GM21390 (cell line): ENCODE measurements at regions not wholly inside any gene's neighbourhood (a gene's known extent, or its start where the extent isn't known, plus 50 kb on each side); places are given as distances from the start of the nearest gene placed in this dataset.

Experiments used
- ATAC-seq: cut with Tn5 transposase; IDR thresholded peaks from one replicate; pipeline ENCODE4 v1.9.1; 2021; ENCODE audit not compliant: unreplicated experiment

- no peak for ATAC-seq
Observed at GRCh38 chr10:31754803-31755624, 173.6 kb downstream of the ARHGAP12 start.

GRCh38 chr10:31753681-31754080 is 174.9 kb downstream of the ARHGAP12 start:
- no peak for ATAC-seq

- ATAC-seq: no peak
Observed at GRCh38 chr10:31752170-31752569, 176.5 kb downstream of the ARHGAP12 start.

GRCh38 chr10:31751738-31752080 is 176.9 kb downstream of the ARHGAP12 start:
- no peak for ATAC-seq

GRCh38 chr10:31751051-31751737 is 177.4 kb downstream of the ARHGAP12 start:
- no peak for ATAC-seq

- no peak for ATAC-seq
Observed at GRCh38 chr10:31749981-31750840, 178.4 kb downstream of the ARHGAP12 start.

- no peak for ATAC-seq
Observed at GRCh38 chr10:31749301-31749700, 179.3 kb downstream of the ARHGAP12 start.

GRCh38 chr10:31745612-31746376 is 182.8 kb downstream of the ARHGAP12 start:
- ATAC-seq: no peak

DNA sequence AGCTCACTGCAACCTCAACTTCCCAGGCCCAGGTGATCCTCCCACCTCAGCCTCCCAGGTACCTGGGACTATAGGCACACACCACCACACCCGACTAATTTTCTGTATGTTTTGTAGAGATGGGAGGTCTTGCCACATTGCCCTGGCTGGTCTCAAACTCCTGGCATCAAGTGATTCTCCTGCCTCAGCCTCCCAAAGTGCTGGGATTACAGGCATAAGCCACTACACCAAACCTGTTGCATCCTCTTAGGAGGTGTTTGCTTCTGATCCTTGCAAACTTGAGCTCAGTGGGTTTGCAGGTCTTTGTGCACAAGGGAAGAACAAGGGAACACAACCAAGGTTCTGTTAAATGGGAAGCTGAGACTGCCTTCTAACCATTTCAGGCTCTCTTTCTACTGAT is 184.6 kb downstream of the ARHGAP12 start:
- ATAC-seq: no peak

- ATAC-seq: no peak
Observed at GRCh38 chr10:31742255-31742654, 186.4 kb downstream of the ARHGAP12 start.

GRCh38 chr10:31741473-31741872 is 187.2 kb downstream of the ARHGAP12 start:
- no peak for ATAC-seq

DNA sequence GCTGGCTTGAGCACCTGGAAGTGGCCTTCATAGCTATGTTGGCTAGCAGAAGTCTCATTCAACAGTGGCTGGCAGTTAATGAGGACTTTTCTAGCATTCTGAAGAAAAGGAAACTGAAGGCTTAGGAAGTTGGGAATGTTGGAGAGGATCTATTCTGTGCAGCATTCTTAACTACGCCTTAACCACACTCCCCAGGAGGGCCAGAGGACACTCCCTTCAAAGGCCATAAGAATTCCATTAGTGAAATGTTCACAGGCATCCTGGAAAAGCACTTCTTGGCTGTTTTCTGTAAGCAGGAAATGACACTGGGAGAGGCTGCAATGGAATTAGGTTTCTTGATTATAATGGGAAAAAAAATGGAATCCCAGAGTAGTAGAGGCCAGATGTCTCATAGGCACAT is 188.9 kb downstream of the ARHGAP12 start:
- no peak for ATAC-seq

DNA sequence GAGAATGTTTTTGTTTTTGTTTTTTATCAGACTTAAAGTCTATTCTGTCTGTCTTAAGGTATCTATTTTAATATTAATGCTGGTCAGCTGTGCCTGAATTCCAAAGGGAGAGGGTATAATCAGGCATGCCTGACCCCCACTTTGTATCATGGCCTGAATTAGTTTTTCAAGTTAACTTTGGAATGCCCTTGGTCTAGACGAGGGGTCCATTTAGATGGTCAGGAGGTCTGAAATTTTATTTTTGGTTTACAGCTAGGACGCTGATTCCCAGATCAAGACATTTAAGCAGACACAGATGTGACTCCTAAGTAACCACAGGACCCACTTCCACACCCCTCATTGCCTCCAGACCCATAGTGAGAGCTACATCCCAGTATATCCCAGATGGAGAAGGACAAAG is 189.5 kb downstream of the ARHGAP12 start:
- no peak for ATAC-seq

- no peak for ATAC-seq
Observed at GRCh38 chr10:31731711-31732110, 196.9 kb downstream of the ARHGAP12 start.

DNA sequence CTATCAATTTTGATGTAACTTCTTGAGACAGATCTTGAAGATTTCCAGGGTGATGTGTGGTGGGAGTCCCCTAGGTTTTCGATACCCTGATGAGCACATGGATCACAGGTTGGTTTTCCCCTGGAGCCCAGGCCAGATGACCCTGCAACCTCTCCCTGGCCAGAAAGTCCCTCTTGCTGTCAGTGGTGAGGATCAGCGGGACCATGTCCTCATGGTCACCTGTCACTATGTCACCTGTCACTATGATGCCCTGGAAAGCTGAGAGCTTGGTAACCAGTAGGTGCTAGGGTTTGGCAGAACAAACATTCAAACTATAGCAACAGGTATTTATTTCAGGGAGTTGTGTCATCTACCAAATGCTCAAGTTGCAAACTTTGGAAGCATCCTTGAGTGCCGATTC is 197.9 kb downstream of the ARHGAP12 start:
- ATAC-seq: no peak

GRCh38 chr10:31728698-31729224 is 199.9 kb downstream of the ARHGAP12 start:
- no peak for ATAC-seq

DNA sequence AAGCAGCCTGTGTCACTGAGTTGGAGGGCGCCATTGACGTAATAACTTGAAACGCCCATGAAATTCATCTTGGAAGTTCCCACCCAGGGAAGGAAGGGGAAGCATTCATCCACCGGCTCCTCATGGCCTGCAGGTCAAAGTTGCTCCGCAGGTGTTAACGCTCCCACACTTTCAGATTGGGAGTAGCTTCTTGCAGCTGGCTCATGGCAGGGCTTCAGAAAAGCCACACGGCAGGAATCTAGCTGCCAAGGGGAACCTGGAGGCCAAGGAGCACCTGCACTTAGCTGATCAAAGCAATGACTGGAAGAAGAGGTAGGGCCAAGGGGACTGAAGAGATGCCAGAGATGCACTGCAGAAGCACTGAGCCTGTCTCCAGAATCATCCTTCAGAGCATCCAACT is 203.2 kb downstream of the ARHGAP12 start:
- no peak for ATAC-seq

GRCh38 chr10:31724296-31724695 is 204.3 kb downstream of the ARHGAP12 start:
- ATAC-seq: no peak

DNA sequence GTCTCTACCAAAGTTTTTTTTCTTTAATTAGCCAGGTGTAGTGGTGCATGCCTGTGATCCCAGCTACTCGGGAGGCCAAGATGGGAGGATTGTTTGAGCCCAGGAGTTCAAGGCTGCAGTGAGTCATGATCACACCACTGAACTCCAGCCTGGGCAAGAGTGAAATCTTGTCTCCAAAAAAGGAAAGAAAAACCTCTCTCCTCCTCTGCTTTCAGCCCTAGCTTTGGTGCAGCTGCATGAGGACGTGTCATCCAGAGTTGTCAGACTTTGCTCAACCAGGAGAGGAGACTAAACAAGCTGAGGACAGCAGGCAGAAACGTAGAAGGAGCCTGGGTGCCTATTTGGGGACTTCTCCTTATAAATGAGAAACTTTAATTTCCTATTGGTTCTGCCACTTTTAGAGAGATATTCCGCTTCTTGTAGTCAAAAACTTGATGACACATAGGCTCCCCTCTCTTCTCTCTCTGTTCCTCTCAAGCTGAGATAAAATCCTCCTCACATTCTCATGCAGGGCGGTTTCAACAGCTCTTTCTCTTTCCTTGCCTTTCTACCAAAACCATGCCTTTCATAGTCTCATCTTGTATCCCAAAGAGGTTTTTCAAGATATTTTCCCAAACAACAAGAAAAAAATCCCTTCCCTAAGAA is 205.4 kb downstream of the ARHGAP12 start:
- ATAC-seq: no peak

- no peak for ATAC-seq
Observed at GRCh38 chr10:31721096-31721495, 207.5 kb downstream of the ARHGAP12 start.
